ENCODE measurements at regions not wholly inside any gene's neighbourhood (a gene's known extent, or its start where the extent isn't known, plus 50 kb on each side); places are given as distances from the start of the nearest gene placed in this dataset.

- TF ChIP-seq, protein P1, sequence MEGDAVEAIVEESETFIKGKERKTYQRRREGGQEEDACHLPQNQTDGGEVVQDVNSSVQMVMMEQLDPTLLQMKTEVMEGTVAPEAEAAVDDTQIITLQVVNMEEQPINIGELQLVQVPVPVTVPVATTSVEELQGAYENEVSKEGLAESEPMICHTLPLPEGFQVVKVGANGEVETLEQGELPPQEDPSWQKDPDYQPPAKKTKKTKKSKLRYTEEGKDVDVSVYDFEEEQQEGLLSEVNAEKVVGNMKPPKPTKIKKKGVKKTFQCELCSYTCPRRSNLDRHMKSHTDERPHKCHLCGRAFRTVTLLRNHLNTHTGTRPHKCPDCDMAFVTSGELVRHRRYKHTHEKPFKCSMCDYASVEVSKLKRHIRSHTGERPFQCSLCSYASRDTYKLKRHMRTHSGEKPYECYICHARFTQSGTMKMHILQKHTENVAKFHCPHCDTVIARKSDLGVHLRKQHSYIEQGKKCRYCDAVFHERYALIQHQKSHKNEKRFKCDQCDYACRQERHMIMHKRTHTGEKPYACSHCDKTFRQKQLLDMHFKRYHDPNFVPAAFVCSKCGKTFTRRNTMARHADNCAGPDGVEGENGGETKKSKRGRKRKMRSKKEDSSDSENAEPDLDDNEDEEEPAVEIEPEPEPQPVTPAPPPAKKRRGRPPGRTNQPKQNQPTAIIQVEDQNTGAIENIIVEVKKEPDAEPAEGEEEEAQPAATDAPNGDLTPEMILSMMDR (IDR thresholded peaks at IDR 0.05), result no peak
- no peak for TF ChIP-seq EZH2phosphoT487 (IDR thresholded peaks at IDR 0.05)
- TF ChIP-seq EZH2 (IDR thresholded peaks at IDR 0.05), result no peak
Observed at GRCh38 chr7:18128846-18129245, 101.2 kb upstream of the PRPS1L1 start.

All from neural progenitor cell (in vitro differentiated cells).